Epithelial cell of proximal tubule (primary cell): ENCODE measurements at regions not wholly inside any gene's neighbourhood (a gene's known extent, or its start where the extent isn't known, plus 50 kb on each side); places are given as distances from the start of the nearest gene placed in this dataset.

Source experiments
- DNase-seq: peaks from one replicate; pipeline ENCODE4 v3.0.0-alpha.2; 2011; ENCODE audit warnings: low read depth
- H3K4me3 ChIP-seq: 2 replicates; pipeline ENCODE4 v1.5.1; 2011; ENCODE audit warnings: low read depth, mild to moderate bottlenecking, low read length
- TF ChIP-seq, protein P1 (sequence below): conservative IDR thresholded peaks from 2 replicates; pipeline ENCODE4 v1.5.1; 2012; ENCODE audit warnings: low read depth, mild to moderate bottlenecking, low read length

DNA sequence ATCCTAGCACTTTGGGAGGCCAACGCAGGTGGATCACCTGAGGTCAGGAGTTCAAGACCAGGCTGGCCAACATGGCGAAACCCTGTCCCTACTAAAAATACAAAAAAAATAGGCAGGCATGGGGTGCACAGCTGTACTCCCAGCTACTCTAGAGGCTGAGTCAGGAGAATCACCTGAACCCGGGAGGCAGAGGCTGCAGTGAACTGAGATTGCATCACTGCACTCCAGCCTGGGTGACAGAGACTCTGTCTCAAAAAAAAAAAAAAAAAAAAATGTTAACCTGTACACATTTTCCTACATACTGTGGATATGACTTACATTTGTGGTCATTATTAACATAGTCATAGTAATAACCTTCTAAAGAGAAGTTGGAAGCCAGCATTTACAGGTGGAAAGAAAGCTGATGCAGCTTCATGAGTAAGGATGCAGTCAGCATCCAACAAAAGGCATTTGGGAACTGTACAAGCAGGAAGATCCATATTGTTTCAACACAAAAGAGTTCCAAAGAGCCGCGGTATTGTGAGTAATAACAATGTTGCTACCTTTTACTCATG, 186.2 kb downstream of the GPX5 start:
- H3K4me3 ChIP-seq, result no peak overlapping the region
- no peak for DNase-seq
- TF ChIP-seq, protein P1, sequence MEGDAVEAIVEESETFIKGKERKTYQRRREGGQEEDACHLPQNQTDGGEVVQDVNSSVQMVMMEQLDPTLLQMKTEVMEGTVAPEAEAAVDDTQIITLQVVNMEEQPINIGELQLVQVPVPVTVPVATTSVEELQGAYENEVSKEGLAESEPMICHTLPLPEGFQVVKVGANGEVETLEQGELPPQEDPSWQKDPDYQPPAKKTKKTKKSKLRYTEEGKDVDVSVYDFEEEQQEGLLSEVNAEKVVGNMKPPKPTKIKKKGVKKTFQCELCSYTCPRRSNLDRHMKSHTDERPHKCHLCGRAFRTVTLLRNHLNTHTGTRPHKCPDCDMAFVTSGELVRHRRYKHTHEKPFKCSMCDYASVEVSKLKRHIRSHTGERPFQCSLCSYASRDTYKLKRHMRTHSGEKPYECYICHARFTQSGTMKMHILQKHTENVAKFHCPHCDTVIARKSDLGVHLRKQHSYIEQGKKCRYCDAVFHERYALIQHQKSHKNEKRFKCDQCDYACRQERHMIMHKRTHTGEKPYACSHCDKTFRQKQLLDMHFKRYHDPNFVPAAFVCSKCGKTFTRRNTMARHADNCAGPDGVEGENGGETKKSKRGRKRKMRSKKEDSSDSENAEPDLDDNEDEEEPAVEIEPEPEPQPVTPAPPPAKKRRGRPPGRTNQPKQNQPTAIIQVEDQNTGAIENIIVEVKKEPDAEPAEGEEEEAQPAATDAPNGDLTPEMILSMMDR, result no peak

DNA sequence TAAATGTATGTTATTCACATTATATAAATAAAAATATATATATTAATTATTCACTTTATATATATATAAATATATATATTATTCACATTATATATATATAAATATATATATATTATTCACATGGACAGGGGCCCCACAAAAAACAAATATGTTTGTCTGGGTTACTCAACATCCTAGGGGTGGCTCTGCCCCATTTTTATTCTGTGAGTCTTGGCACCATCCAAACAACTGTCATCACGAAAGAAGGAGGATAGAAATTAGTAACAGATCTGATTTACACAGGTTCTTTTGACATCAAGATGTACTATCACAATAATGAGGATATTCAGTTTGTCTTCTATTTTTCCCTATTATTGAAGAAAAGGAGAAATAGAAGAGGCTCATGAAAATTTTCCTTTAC, 187.3 kb downstream of the GPX5 start:
- TF ChIP-seq, protein P1, result no peak
- H3K4me3 ChIP-seq, result no peak overlapping the region
- DNase-seq, result no peak

DNA sequence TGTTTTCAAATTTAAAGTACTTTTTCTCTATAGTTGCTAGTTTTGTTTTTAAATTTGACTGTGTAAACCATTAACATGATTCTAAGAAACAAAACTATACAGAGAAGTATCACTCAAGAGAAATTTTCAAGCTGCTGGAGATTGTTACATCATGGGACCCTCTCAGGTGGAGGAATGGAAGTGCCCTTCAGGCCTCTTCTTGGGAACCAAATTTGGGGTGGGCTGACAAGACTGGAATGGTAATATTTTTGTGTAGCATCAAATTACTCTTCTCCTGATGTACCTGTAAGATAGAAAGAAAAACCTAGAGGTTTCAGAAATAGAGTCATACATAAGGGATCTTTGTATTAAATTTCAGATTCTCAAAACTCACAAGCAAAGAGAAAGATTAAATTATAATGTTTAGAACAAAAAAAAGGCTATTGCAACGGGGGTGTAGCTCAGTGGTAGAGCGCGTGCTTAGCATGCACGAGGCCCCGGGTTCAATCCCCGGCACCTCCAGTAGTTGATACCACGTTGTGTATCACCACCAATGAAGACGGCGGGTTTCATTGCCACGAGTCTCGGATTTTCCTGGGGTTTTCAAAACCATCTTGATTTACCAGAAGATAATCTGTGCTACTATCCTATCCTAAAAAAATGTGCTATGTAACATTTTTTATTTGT, 193.7 kb downstream of the GPX5 start:
- no peak overlapping the region for H3K4me3 ChIP-seq
- TF ChIP-seq, protein P1, result no peak
- no peak for DNase-seq

DNA sequence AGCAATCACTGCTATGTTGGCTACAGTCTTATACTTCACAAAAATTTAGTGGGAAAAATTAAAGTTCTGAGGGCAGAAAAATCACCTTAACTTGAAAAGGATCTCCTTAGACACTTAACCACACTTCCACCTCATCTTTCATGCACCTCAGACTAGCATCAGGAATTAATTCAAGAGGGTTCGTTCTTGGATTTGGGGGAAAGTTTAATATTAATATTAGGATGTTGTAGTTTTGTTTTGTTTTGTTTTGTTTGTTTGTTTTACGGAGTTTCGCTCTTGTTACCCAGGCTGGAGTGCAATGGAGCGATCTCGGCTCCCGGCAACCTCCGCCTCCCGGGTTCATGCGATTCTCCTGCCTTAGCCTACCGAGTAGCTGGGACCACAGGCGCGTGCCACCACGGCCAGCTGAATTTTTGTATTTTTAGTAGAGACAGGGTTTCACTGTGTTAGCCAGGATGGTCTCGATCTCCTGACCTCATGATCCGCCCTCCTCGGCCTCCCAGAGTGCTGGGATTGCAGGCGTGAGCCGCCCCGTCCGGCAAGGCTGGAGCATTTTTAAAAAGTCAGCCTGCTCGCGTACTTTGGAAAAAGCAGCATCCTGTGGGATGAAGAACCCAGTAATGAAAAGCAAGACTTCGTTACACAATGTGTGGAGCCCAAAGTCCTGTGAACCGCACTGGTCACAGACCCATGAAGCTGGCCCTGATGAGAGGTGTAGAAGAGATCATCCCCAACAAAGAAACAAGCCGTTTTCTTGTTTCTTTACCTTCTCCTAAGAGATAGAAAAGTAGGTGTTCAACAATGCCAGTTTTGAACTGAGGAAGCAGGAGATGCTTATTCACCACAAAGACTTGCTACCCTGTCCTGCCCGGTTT, 194.9 kb downstream of the GPX5 start:
- DNase-seq, result no peak
- no peak overlapping the region for H3K4me3 ChIP-seq
- TF ChIP-seq, protein P1, result no peak

DNA sequence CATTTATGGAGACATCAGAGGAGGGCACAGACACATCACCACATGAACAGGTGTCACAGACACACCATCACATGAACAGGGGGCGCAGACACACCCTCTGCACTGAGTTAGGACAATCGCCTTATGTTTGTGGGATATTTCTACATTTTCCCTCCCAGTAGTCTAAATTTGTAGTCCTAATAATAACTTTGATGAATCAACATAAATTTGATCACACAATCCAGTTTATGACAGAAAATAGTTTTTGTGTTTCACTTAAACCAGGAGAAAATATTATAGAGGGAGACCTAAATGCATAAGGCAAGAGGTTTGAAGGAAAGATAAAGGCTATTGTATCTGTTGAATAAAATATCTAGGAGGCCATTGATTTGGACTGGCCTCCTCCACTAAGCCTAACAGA, 195.7 kb downstream of the GPX5 start:
- no peak for DNase-seq
- TF ChIP-seq, protein P1, result no peak
- no peak overlapping the region for H3K4me3 ChIP-seq

DNA sequence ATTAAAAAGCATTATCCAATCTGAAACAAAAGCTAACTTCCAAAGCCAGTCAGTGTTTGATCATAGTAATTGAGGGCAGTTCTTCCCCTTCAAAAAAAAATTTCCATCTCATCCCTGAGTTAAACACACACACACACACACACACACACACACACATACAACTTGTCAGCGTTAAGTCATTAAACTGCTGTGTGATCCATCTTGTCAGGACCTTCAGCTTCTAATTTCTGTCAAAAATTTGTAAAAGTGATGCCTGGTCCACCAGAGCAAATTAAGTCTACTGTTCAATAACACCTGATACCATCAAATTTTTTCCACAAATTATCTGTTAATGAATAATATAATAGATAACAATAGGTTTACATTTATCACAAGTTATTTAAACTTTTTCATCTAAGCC, 198.7 kb downstream of the GPX5 start:
- no peak overlapping the region for H3K4me3 ChIP-seq
- no peak for DNase-seq
- TF ChIP-seq, protein P1, result no peak
